ENCODE measurements at regions not wholly inside any gene's neighbourhood (a gene's known extent, or its start where the extent isn't known, plus 50 kb on each side); places are given as distances from the start of the nearest gene placed in this dataset.

- no peak for TF ChIP-seq MAX (IDR thresholded peaks at IDR 0.05)
- no peak for TF ChIP-seq JUND (IDR thresholded peaks at IDR 0.05)
- TF ChIP-seq FOXA2 (IDR thresholded peaks at IDR 0.05), result no peak
- no peak for TF ChIP-seq FOXA1 (IDR thresholded peaks at IDR 0.05)
- no peak for TF ChIP-seq SP1 (IDR thresholded peaks at IDR 0.05)
- TF ChIP-seq TAF1 (conservative IDR thresholded peaks at IDR 0.05), result no peak
- no peak for TF ChIP-seq RAD21 (IDR thresholded peaks at IDR 0.05)
Observed at GRCh38 chr5:164650427-164650826, 1145.0 kb downstream of the MAT2B start (continued).

GRCh38 chr5:164651546-164652275 is 1146.3 kb downstream of the MAT2B start:
- WGBS, result 65% methylated on average over 7 of the region's 7 CpGs
- Histone ChIP-seq H3K4me3 (ENCODE audit: low read depth in 1 of 3, low read length in 3 of 3) (no peak overlapping the region), H3K9ac (ENCODE audit: low read depth in 1 of 2, low read length in 2 of 2) (no peak overlapping the region), H3K4me1 (ENCODE audit: control insufficient read depth in 4 of 4, insufficient read depth in 4 of 4, low read length in 3 of 4) (no peaks in the 10 kb centered on the region), H3K27me3 (ENCODE audit: control insufficient read depth in 4 of 4, insufficient read depth in 4 of 4, low read length in 3 of 4) (no peaks in the 10 kb centered on the region), H3K36me3 (ENCODE audit: control insufficient read depth in 4 of 4, insufficient read depth in 3 of 4, low read depth in 1 of 4, low read length in 3 of 4) (no peaks in the 10 kb centered on the region), H3K27ac (ENCODE audit: low read depth in 1 of 2, low read length in 2 of 2) (no peak overlapping the region), H3K9me3 (ENCODE audit: control insufficient read depth in 4 of 4, low read length in 3 of 4) (no peaks in the 10 kb centered on the region)
- no peak for DNase-seq (ENCODE audit: low spot score)
- TF ChIP-seq FOXA2 (IDR thresholded peaks at IDR 0.05) (no peak), GABPA (IDR thresholded peaks at IDR 0.05 in 1 of 2, conservative IDR thresholded peaks at IDR 0.05 in 1 of 2) (no peak), ATF3 (IDR thresholded peaks at IDR 0.05) (no peak), CTCF (IDR thresholded peaks at IDR 0.05; ENCODE audit: low read depth, low read length, missing input control) (no peak), EGR1 (IDR thresholded peaks at IDR 0.05; ENCODE audit: low read depth in 2 of 2) (no peak), RXRA (IDR thresholded peaks at IDR 0.05) (no peak), HNF4A (conservative IDR thresholded peaks at IDR 0.05) (no peak), SP1 (IDR thresholded peaks at IDR 0.05) (no peak), MAX (IDR thresholded peaks at IDR 0.05) (no peak), REST (IDR thresholded peaks at IDR 0.05) (no peak), YY1 (IDR thresholded peaks at IDR 0.05) (no peak), FOXA1 (IDR thresholded peaks at IDR 0.05) (no peak), TAF1 (conservative IDR thresholded peaks at IDR 0.05) (no peak), ZBTB33 (IDR thresholded peaks at IDR 0.05) (no peak), RAD21 (IDR thresholded peaks at IDR 0.05) (no peak), NR2F2 (IDR thresholded peaks at IDR 0.05) (no peak)

Measured in liver (tissue), 8 donors.